Neuronal stem cell (in vitro differentiated cells): ENCODE measurements at regions not wholly inside any gene's neighbourhood (a gene's known extent, or its start where the extent isn't known, plus 50 kb on each side); places are given as distances from the start of the nearest gene placed in this dataset.
A peak's percentile ranks its signal among the peaks of the same experiment; 100 is the strongest.

Source experiments
- DNase-seq: peaks from one replicate; pipeline ENCODE4 v3.0.0-alpha.2; 2013; ENCODE audit warnings: low spot score
- H2AFZ ChIP-seq: one replicate; pipeline ENCODE4 v1.6.1; 2013; ENCODE audit warnings: mild to moderate bottlenecking, low read length, inconsistent platforms
- H2AK5ac ChIP-seq: 2 replicates; pipeline ENCODE4 v1.6.1; 2013; ENCODE audit warnings: low read depth, mild to moderate bottlenecking, inconsistent platforms, low read length, moderate library complexity, mixed read lengths
- H2BK120ac ChIP-seq: 2 replicates; pipeline ENCODE4 v1.6.1; 2013; ENCODE audit warnings: low read depth, mild to moderate bottlenecking, inconsistent platforms, low read length, moderate library complexity, mixed read lengths
- H2BK12ac ChIP-seq: one replicate; pipeline ENCODE4 v1.6.1; 2013; ENCODE audit warnings: low read length, inconsistent platforms
- H2BK15ac ChIP-seq: 2 replicates; pipeline ENCODE4 v1.6.1; 2013; ENCODE audit warnings: mild to moderate bottlenecking, low read length, inconsistent platforms, mixed read lengths
- H2BK5ac ChIP-seq: one replicate; pipeline ENCODE4 v1.6.1; 2013; ENCODE audit warnings: inconsistent platforms, mild to moderate bottlenecking, low read length, moderate library complexity
- H3K14ac ChIP-seq: one replicate; pipeline ENCODE4 v1.6.1; 2013; ENCODE audit warnings: low read length, inconsistent platforms
- H3K18ac ChIP-seq: 2 replicates; pipeline ENCODE4 v1.6.1; 2013; ENCODE audit warnings: low read length, inconsistent platforms
- H3K23ac ChIP-seq: 2 replicates; pipeline ENCODE4 v1.6.1; 2013; ENCODE audit warnings: low read depth, mild to moderate bottlenecking, mixed read lengths, low read length, inconsistent platforms; ENCODE audit not compliant: poor library complexity
- H3K27ac ChIP-seq: replicated peaks from 3 replicates; pipeline ENCODE4 v1.5.1; 2013; ENCODE audit warnings: low read length, inconsistent platforms
- H3K27me3 ChIP-seq, 3 experiments: 2 replicates each; pipeline ENCODE4 v1.6.1; 2013; ENCODE audit warnings: low read length in 3 of 3, mild to moderate bottlenecking in 2 of 3, inconsistent platforms in 1 of 3, low read depth in 1 of 3, mixed read lengths in 1 of 3, moderate library complexity in 1 of 3; ENCODE audit not compliant: control insufficient read depth in 3 of 3, insufficient read depth in 3 of 3
- H3K36me3 ChIP-seq, 2 donors: replicated peaks in 1 of 2; 2 replicates each; pipeline ENCODE4 v1.6.1; 2013; ENCODE audit warnings: low read length in 2 of 2; ENCODE audit not compliant: control insufficient read depth in 2 of 2, insufficient read depth in 2 of 2
- H3K4ac ChIP-seq: 2 replicates; pipeline ENCODE4 v1.6.1; 2013; ENCODE audit warnings: inconsistent platforms, mild to moderate bottlenecking, low read length, moderate library complexity
- H3K4me1 ChIP-seq, 2 donors: 1 replicate in 1 of 2; 2 replicates in 1 of 2; pipeline ENCODE4 v1.6.1; 2013; ENCODE audit warnings: low read length in 2 of 2, low read depth in 1 of 2; ENCODE audit not compliant: control insufficient read depth in 2 of 2, insufficient read depth in 1 of 2
- H3K4me2 ChIP-seq: one replicate; pipeline ENCODE4 v1.6.1; 2013; ENCODE audit warnings: mild to moderate bottlenecking, low read length, inconsistent platforms; ENCODE audit not compliant: insufficient read depth, poor library complexity, severe bottlenecking
- H3K4me3 ChIP-seq, 2 donors: 2 replicates each; pipeline ENCODE4 v1.5.1; 2013; ENCODE audit warnings: low read length in 2 of 2, mild to moderate bottlenecking in 2 of 2, inconsistent platforms in 1 of 2, moderate library complexity in 1 of 2
- H3K79me1 ChIP-seq: one replicate; pipeline ENCODE4 v1.6.1; 2013; ENCODE audit warnings: low read depth, mild to moderate bottlenecking, inconsistent platforms, low read length, moderate library complexity
- H3K9ac ChIP-seq: one replicate; pipeline ENCODE4 v1.6.1; 2013; ENCODE audit warnings: mild to moderate bottlenecking, low read depth, low read length, inconsistent platforms; ENCODE audit not compliant: poor library complexity
- H3K9me3 ChIP-seq, 2 donors: replicated peaks in 1 of 2; 2 replicates each; pipeline versions ENCODE3 to v1.6.1; 2013; ENCODE audit warnings: low read length in 2 of 2, mild to moderate bottlenecking in 2 of 2, inconsistent platforms in 1 of 2, low read depth in 1 of 2, mixed read lengths in 1 of 2, moderate library complexity in 1 of 2; ENCODE audit not compliant: control insufficient read depth in 2 of 2, insufficient read depth in 1 of 2
- H4K8ac ChIP-seq: one replicate; pipeline ENCODE4 v1.6.1; 2013; ENCODE audit warnings: low read depth, mild to moderate bottlenecking, inconsistent platforms, low read length, moderate library complexity
- H4K91ac ChIP-seq: one replicate; pipeline ENCODE4 v1.6.1; 2013; ENCODE audit warnings: low read length, low read depth, mild to moderate bottlenecking, inconsistent platforms; ENCODE audit not compliant: poor library complexity
- WGBS, 2 donors: extraction: QIAGEN DNeasy Blood & Tissue Kit; methylation state at CpG; one replicate each; pipeline ENCODE4 v1.1.7; 2013; ENCODE audit warnings: missing lambda C conversion rate in 2 of 2, mixed read lengths in 1 of 2; ENCODE audit not compliant: insufficient read length in 2 of 2, insufficient replicate concordance in 1 of 2; ENCODE audit errors: extremely low coverage in 2 of 2; 5-methylcytosine and 5-hydroxymethylcytosine counted together

DNA sequence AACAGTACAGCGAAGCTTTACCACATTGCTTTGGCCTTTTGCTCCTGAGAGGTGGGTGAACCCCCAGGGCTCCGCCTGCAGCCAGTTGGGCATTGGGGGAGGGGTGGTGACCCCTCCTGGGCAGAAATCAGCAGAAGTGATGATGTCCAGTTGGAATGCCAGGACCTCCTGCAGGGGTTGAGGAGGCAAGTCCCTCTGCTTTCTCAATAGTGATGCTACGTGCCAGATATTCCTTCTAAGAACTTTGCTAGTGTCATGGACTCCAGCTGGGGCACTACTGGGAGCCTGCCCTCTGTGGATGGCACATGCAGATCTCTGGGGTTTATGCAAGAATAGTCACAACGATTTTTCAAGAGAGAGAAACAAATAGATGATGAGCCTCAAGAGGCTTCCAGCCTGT, 95.6 kb downstream of the NDFIP1 start:
- Histone ChIP-seq H2BK5ac (no peak overlapping the region), H3K4me3 (no peak overlapping the region), H2BK12ac (no peak overlapping the region), H2AFZ (no peak overlapping the region), H3K9ac (no peak overlapping the region), H3K27ac (no peak overlapping the region), H2AK5ac (no peak overlapping the region), H3K36me3 (no peaks in the 10 kb centered on the region), H3K4me2 (no peak overlapping the region), H3K4me1 (no peaks in the 10 kb centered on the region), H3K27me3 (no peaks in the 10 kb centered on the region), H4K8ac (no peak overlapping the region), H2BK15ac (no peak overlapping the region), H3K18ac (peak overlapping the region; percentile 58), H2BK120ac (no peak overlapping the region), H3K4ac (no peak overlapping the region), H3K23ac (no peak overlapping the region), H3K79me1 (no peaks in the 10 kb centered on the region), H4K91ac (no peak overlapping the region), H3K9me3 (no peaks in the 10 kb centered on the region), H3K14ac (no peak overlapping the region)
- no CpG with 5 or more reads among the region's 4 CpGs for WGBS, 2 donors
- DNase-seq = no peak
